ENCODE measurements at regions not wholly inside any gene's neighbourhood (a gene's known extent, or its start where the extent isn't known, plus 50 kb on each side); places are given as distances from the start of the nearest gene placed in this dataset.

DNA sequence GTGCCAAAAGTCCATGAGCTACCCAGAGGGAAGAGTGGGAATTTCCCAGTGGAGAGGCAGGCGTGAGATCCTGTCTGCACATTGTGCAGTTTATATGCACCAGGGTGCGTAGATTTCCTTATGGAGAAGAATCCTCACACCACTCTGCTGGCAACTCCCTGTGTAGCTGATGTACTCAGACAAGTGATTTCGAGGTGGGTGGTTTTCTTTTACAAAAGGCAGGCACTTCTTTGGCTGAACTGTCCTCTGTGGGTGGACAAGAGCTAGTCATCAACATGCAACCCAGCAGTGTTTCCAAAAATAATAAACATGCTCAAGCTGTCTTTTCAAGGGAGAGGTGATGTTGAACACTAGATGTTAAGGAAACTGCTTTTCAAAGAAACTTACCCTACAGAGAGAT is 121.7 kb upstream of the NXT1 start:
- H3K4me1 ChIP-seq: peaks cover 0 to 14% (median 12%) of the 10 kb centered on the region in 4 donors
- DNase-seq (no peak), ATAC-seq (ENCODE audit: low FRiP score in 2 of 2) (no peak)
- H3K9me3 ChIP-seq: peaks cover 0 to 5% (median 2%) of the 10 kb centered on the region in 4 donors
- TF ChIP-seq POLR2AphosphoS5 (IDR thresholded peaks at IDR 0.05) (no peak), POLR2A (IDR thresholded peaks at IDR 0.05) (no peak), EP300 (IDR thresholded peaks at IDR 0.05) (no peak)
- TF ChIP-seq, protein P1, sequence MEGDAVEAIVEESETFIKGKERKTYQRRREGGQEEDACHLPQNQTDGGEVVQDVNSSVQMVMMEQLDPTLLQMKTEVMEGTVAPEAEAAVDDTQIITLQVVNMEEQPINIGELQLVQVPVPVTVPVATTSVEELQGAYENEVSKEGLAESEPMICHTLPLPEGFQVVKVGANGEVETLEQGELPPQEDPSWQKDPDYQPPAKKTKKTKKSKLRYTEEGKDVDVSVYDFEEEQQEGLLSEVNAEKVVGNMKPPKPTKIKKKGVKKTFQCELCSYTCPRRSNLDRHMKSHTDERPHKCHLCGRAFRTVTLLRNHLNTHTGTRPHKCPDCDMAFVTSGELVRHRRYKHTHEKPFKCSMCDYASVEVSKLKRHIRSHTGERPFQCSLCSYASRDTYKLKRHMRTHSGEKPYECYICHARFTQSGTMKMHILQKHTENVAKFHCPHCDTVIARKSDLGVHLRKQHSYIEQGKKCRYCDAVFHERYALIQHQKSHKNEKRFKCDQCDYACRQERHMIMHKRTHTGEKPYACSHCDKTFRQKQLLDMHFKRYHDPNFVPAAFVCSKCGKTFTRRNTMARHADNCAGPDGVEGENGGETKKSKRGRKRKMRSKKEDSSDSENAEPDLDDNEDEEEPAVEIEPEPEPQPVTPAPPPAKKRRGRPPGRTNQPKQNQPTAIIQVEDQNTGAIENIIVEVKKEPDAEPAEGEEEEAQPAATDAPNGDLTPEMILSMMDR (IDR thresholded peaks at IDR 0.05): no peak
- no peaks in the 10 kb centered on the region for H3K36me3 ChIP-seq
- no peak overlapping the region for H3K4me3 ChIP-seq
- no peak overlapping the region for H3K27ac ChIP-seq
- H3K27me3 ChIP-seq: no peaks in the 10 kb centered on the region
- WGBS, 2 donors: 57 to 68% methylated on average over 3 of the region's 3 CpGs

- TF ChIP-seq POLR2A (IDR thresholded peaks at IDR 0.05) (no peak), POLR2AphosphoS5 (IDR thresholded peaks at IDR 0.05) (no peak)
- H3K4me1 ChIP-seq: peaks cover 0 to 14% (median 12%) of the 10 kb centered on the region in 4 donors
- no peaks in the 10 kb centered on the region for H3K36me3 ChIP-seq
- DNase-seq: no peak
- no peak for ATAC-seq (ENCODE audit: low FRiP score in 2 of 2)
- H3K9me3 ChIP-seq: peaks cover 0 to 5% (median 2%) of the 10 kb centered on the region in 4 donors
- WGBS, 2 donors: 77 to 94% methylated on average over 7 of the region's 7 CpGs
- H3K27ac ChIP-seq: no peak overlapping the region
- no peak overlapping the region for H3K4me3 ChIP-seq
- H3K27me3 ChIP-seq: no peaks in the 10 kb centered on the region
These were observed 122.6 kb upstream of the NXT1 start for GRCh38 chr20:23227976-23228375.

- H3K27me3 ChIP-seq: no peaks in the 10 kb centered on the region
- ATAC-seq (ENCODE audit: low FRiP score in 2 of 2) (no peak), DNase-seq (no peak)
- H3K4me1 ChIP-seq: peaks cover 0 to 14% (median 12%) of the 10 kb centered on the region in 4 donors
- no peak overlapping the region for H3K27ac ChIP-seq
- no peaks in the 10 kb centered on the region for H3K36me3 ChIP-seq
- WGBS, 2 donors: 79 to 80% methylated on average over 4 of the region's 4 CpGs
- no peak overlapping the region for H3K4me3 ChIP-seq
- peaks cover 0 to 3% (median 1%) of the 10 kb centered on the region in 4 donors for H3K9me3 ChIP-seq
- TF ChIP-seq POLR2A (IDR thresholded peaks at IDR 0.05): no peak
- TF ChIP-seq, protein P1 (IDR thresholded peaks at IDR 0.05): no peak
- TF ChIP-seq EP300 (IDR thresholded peaks at IDR 0.05): no peak
- TF ChIP-seq POLR2AphosphoS5 (IDR thresholded peaks at IDR 0.05): no peak
These were observed 123.3 kb upstream of the NXT1 start for GRCh38 chr20:23227274-23227673.

- H3K36me3 ChIP-seq: no peaks in the 10 kb centered on the region
- WGBS, 2 donors: 73 to 75% methylated on average over 2 of the region's 2 CpGs
- no peak overlapping the region for H3K27ac ChIP-seq
- no peak for TF ChIP-seq POLR2AphosphoS5 (IDR thresholded peaks at IDR 0.05)
- TF ChIP-seq, protein P1 (IDR thresholded peaks at IDR 0.05): no peak
- no peak for TF ChIP-seq EP300 (IDR thresholded peaks at IDR 0.05)
- TF ChIP-seq POLR2A (IDR thresholded peaks at IDR 0.05): no peak
- no peak for ATAC-seq (ENCODE audit: low FRiP score in 2 of 2)
- H3K4me1 ChIP-seq: peaks cover 0 to 14% (median 12%) of the 10 kb centered on the region in 4 donors
- H3K4me3 ChIP-seq: no peak overlapping the region
- no peaks in the 10 kb centered on the region for H3K27me3 ChIP-seq
- no peak for DNase-seq
- peaks cover 0 to 4% (median 0%) of the 10 kb centered on the region in 4 donors for H3K9me3 ChIP-seq
These were observed 123.9 kb upstream of the NXT1 start for GRCh38 chr20:23226612-23227265.

DNA sequence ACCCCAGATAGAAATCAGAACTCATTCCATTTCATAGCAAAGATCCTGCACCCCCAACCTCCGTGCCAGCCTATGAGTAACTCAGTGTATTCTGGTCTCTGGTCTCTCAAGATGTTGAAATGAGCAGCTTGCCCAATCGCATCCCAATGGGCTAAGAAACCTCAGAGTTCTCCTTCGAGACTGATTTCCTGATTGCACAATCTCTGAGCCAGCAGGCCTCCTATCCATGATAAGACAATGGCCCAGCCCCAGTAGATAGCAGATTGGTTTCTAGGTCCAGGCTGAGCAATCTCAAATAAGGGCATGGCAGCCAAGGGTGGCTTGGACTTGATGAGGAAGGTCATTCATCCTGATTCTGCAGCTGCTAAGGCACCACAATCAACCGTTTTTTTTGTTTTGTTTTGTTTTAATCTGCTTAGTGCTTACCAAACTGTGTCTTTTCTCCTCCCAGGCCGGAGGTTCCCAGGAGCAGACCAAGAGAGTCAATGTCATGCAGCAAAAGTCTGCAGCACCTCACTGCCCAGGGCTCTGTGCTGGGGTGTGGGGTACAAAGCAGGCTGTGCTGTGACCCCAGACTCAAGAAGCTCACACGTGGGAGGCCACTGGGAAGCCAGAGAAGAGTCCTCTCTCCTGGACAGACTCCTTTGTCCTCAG is 125.1 kb upstream of the NXT1 start:
- Histone ChIP-seq H3K9me3 (peaks cover 0 to 11% (median 7%) of the 10 kb centered on the region in 4 donors), H3K36me3 (no peaks in the 10 kb centered on the region), H3K27ac (no peak overlapping the region), H3K4me1 (peaks cover 0 to 14% (median 12%) of the 10 kb centered on the region in 4 donors), H3K4me3 (no peak overlapping the region), H3K27me3 (no peaks in the 10 kb centered on the region)
- ATAC-seq (ENCODE audit: low FRiP score in 2 of 2): peak; percentile 59 to 89
- WGBS, 2 donors: 52 to 62% methylated on average over 4 to 6 of the region's 6 CpGs
- peak in 1 of 2 donors; percentile 87 for DNase-seq
- no peak for TF ChIP-seq POLR2A (IDR thresholded peaks at IDR 0.05)
- peak; percentile 59 to 68 for TF ChIP-seq POLR2AphosphoS5 (IDR thresholded peaks at IDR 0.05)
- TF ChIP-seq EP300 (IDR thresholded peaks at IDR 0.05): no peak
- TF ChIP-seq, protein P1 (IDR thresholded peaks at IDR 0.05): no peak
